ENCODE measurements at regions not wholly inside any gene's neighbourhood (a gene's known extent, or its start where the extent isn't known, plus 50 kb on each side); places are given as distances from the start of the nearest gene placed in this dataset.

DNA sequence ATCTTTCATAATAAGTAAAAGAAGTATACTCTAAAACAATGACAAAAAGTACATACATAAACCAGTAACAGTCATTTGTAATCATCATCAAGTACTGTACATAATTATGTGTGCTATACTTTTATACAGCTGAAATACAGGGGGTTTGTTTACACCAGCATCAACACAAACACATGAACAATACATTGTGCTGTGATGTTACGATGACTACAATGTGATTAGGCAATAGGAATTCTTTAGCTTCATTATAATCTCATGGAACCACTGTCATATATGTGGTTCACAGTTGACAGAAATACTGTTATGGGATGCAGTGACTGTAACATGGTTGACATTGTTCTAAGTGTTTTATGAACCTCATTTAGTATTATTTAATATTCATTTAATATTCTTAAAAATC lies 914.4 kb upstream of the TENM4 start:
- intact Hi-C loops (cut with DNase I) = no loop called here
- Histone ChIP-seq H3K9me3 (no peaks in the 10 kb centered on the region), H3K27ac (no peak overlapping the region), H3K36me3 (no peaks in the 10 kb centered on the region), H3K4me1 (ENCODE audit: insufficient read depth) (no peaks in the 10 kb centered on the region), H3K4me3 (no peak overlapping the region), H3K27me3 (no peaks in the 10 kb centered on the region)
- no peak for TF ChIP-seq EP300 (IDR thresholded peaks at IDR 0.05)
- no peak for TF ChIP-seq CTCF (IDR thresholded peaks at IDR 0.05)
- no peak for TF ChIP-seq POLR2A (IDR thresholded peaks at IDR 0.05)
- DNase-seq = no peak
- WGBS, 3 donors = 89 to 92% (median 92%) methylated on average over 1 of the region's 1 CpG

DNA sequence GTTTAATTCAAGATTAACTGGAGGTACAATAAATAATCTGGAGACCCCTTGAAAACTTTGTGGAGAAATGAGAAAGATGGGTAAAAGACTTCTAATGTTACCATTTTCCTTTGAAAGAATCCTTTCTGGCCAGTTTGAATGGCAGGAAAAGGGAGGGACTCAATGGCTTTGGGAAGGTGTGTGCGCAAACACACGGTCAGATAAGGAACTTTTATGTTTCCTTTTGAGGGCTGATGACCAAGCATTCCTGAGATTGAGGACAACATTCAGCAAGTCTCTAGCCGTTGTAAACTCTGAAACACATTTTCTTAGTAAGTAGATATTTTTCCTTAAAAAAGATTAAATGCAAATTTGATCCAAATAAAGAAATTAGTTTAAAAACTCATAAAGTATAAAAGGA lies 909.7 kb upstream of the TENM4 start:
- H3K27me3 ChIP-seq = no peaks in the 10 kb centered on the region
- WGBS, 3 donors = 53 to 66% (median 61%) methylated on average over 3 of the region's 3 CpGs
- TF ChIP-seq EP300 (IDR thresholded peaks at IDR 0.05) = no peak
- no peak for TF ChIP-seq CTCF (IDR thresholded peaks at IDR 0.05)
- TF ChIP-seq POLR2A (IDR thresholded peaks at IDR 0.05) = no peak
- no peak for DNase-seq
- H3K4me3 ChIP-seq = no peak overlapping the region
- H3K9me3 ChIP-seq = no peaks in the 10 kb centered on the region
- H3K27ac ChIP-seq = no peak overlapping the region
- intact Hi-C loops (cut with DNase I) = no loop called here
- no peaks in the 10 kb centered on the region for H3K4me1 ChIP-seq (ENCODE audit: insufficient read depth)
- no peaks in the 10 kb centered on the region for H3K36me3 ChIP-seq

DNA sequence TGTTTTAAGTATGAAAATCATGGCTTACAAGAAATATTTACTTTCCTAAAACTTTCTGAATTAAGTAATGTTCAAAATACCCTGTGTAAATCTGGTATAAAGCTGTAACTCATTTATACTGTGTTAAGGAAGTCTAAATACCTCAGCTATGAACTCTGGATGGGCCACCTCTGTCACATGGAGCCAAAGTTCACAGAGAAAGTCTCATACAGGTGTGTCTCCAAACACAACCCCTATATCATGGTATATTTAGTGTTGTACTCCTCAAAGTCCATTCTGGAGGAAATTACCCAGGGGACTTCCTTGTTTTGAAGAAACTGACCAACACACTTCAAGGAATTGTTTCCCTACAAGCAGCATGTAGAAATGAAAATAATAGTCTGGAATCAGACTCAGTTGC lies 909.2 kb upstream of the TENM4 start:
- no peak for DNase-seq
- Histone ChIP-seq H3K27ac (no peak overlapping the region), H3K4me1 (ENCODE audit: insufficient read depth) (no peaks in the 10 kb centered on the region), H3K9me3 (no peaks in the 10 kb centered on the region), H3K4me3 (no peak overlapping the region), H3K36me3 (no peaks in the 10 kb centered on the region), H3K27me3 (no peaks in the 10 kb centered on the region)
- intact Hi-C loops (cut with DNase I) = no loop called here
- TF ChIP-seq CTCF (IDR thresholded peaks at IDR 0.05) = no peak

DNA sequence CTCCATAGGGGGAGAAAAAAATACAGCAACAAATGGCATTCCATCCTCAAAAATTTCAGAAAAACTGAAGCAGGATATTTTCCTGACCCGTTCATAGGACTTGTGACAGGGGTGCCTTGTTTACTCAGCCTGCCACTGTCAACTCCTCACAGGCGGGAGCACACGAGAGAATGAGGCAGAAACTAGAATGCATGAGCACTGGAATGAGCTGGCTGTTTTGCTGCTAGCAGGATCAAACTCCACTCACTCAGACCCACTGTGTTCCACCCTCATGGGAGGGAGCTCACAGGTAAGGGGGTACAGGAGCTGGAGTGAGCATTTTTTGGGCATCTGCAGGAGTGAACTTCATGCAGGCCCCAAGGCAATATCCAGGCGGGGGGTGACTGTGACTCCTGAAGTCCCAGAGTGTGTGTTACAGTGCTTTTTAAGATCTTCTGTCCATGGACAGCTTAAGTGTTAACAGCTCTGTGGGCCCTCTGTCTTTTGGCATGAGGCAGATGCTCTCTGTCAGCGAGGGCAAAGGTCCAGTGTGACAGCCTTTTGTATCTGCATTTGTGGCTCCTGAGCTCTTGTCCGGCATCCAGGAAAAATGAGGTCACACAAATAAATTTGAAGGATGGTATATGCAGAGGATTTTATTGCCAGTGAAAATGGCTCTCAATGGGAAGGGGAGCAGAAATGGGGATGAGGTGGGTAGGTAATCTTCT lies 905.7 kb upstream of the TENM4 start:
- H3K27me3 ChIP-seq = no peaks in the 10 kb centered on the region
- no peak overlapping the region for H3K4me3 ChIP-seq
- no peak overlapping the region for H3K27ac ChIP-seq
- H3K4me1 ChIP-seq (ENCODE audit: insufficient read depth) = no peaks in the 10 kb centered on the region
- TF ChIP-seq EP300 (IDR thresholded peaks at IDR 0.05) (no peak), CTCF (IDR thresholded peaks at IDR 0.05) (no peak), POLR2A (IDR thresholded peaks at IDR 0.05) (no peak)
- intact Hi-C loops (cut with DNase I) = no loop called here
- H3K9me3 ChIP-seq = no peaks in the 10 kb centered on the region
- 85 to 93% (median 87%) methylated on average over 6 of the region's 6 CpGs for WGBS, 3 donors
- no peak for DNase-seq
- H3K36me3 ChIP-seq = no peaks in the 10 kb centered on the region
